OCI-M2 (cell line): ENCODE measurements at regions not wholly inside any gene's neighbourhood (a gene's known extent, or its start where the extent isn't known, plus 50 kb on each side); places are given as distances from the start of the nearest gene placed in this dataset.
"Not testable (repeated sequence)": the region's sequence is repeated elsewhere in the genome, so short reads cannot be mapped to it uniquely, and the experiment has no call there.

ENCODE experiments used
- DNase-seq: peaks from one replicate; lab custom pipeline; 2025; ENCODE audit not compliant: unreplicated experiment; lab: John Stamatoyannopoulos, UW

DNA sequence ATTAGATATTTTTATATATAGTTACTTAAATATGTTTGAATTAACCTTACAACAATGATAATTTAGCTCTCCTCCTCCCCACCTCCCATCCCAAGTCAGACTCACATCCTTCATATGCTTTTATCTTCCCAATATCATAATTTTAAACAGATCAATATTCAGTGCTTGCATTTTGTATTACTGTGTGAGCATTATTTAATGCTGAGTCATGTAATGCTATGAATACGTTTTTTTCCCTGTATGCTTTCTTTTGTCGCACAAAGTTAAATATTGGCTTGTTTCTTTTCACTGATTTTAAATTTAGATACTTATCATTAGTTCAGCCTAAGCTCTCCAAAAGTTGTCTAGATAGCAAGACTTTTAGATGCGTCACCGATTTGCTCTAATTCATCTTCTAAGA, 471.6 kb upstream of the SGO1 start:
- no peak for DNase-seq

DNA sequence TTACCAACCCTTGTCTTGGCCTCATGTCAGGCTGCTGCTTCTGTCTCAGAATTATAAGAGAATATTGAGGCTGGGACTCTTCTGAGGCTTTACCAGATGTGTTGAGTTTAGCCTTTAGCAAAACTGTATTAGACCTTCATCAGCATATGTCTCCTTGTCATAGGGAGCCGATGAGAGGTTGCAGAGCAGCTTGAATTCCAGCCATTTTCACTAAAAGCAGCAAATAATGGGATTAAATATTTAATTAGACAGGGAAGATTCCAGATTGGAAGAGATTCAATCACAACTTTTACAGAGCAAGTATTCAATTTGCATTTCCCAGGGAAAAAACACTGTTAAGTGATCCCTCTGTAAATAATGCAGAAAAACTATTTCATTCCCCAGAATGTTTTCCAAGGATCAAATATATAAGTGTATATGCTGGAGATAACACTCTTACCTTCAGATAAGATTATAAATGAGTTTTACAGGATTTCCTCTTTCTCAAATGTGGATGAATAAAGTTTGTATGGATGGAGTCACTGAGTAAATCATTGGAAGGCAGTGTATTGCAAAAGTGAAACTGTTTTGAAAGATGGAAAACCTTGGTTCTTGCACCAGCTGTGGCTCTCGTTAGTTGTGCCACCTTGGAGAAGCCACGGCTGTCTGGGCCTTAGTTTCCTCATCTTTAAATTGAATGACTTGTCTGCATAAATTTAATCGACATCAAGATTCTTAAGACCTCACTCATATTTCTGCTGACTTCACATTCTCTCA, 466.4 kb upstream of the SGO1 start:
- DNase-seq = no peak

DNA sequence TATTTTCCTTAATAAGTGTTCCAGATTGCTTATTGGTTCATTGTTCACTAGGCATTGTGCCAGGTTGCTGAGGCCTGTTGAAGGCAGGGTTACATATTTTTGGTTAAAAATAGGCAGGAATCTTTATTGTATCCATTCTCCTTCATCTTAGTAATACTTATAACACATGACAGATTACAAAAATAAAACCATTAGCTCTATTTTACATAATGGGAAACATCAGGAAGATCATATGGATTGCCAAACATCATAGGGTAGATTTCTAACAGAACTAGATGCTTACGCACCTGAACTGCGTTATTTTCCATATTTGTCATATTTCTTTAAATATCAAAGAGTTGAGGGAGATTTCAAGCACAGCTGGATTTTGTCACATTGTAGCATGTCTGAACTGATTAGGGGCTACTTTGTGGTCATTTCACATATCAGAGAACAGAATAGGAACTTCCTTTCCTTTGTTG, 462.9 kb upstream of the SGO1 start:
- no peak for DNase-seq

DNA sequence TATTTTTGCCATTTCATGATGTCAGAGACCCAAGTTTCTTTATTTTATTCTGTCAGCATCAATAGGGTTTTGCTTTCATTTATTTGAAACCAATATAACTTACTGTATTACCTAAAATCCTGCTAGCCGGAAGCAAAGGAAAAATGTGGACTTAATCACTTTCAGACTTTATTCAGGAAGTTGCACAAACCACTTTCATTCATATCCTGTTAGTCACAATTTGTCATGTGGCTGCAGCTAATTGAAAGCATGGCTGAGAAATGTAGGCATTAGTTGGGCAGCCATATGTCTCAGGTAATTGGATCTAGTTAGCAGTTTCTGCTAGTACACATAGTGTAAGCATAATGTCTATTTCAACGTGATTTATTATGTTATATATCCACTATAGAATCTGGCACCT, 462.3 kb upstream of the SGO1 start:
- no peak for DNase-seq

DNA sequence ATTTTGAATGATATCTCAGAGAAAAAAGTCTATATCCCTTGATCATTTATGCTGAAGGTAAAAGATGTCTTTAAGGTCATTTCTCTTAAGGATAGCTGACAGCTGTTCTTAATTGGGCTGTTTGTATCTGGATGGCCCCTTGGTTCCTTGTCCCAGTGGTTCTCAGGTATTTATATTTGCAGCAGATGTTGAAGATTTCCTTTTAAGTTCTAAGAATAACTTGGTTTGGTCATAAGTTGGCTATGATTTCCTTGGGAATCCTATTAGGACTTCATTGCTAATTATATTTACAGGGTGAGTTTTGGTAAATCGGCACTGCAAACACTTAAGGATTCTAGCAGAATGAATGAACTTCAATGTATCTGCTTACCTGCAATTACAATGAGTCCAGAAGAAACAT, 460.4 kb upstream of the SGO1 start:
- no peak for DNase-seq

DNA sequence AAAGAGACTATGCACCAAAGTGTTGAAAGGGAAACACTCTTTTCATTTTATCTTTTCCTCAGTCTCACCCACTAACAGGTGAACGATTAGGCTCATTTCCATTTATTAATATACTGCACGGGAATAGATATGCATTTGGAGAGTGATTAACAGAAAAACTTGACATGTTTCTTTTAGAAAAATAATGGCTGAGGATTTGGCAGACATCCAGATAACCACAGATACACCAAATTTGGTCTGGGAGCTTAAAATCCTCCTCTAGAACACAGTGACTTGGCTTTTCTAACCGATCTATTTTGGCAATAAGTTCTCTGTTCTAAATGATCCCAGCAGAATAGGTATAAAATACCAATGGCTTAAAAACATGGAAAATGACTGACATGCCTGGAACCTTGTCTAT, 459.3 kb upstream of the SGO1 start:
- no peak for DNase-seq

DNA sequence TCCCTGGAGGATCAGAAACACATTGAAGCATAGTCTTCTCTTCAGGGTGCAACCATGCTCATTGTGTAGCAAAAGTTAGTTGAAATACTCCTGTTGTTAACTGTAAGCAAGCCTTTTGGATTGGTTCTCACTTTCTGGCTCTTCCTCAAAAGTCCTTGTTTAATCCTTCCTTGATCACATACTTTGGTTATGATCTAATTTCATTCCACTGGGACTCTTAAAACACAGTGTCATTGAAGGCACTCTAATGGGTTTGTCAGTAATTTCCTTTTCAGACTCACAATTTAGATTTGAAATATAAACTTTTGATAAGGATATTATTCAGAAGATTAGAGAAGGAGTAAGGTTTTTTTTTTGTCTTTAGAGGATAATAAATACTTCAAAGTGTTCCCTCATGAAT, 451.7 kb upstream of the SGO1 start:
- DNase-seq = no peak

DNA sequence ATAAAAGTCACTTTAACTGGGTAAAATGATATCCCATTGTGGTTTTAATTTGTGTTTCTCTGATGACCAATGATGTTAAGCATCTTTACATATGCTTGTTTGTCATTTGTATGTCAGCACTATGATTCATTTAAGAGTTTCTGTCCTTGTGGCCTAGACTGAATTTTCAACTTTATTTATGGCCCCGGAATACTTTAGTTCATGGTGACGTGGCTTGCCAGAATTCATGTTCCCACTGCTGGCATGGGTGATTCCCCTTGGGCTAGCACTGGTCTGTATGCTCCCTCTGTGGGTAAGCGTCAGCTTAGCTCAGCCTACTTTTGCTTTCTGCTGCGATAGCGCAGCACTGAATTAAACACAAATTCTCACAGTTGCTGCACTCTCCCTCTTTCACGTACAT, 436.3 kb upstream of the SGO1 start:
- DNase-seq = no peak

DNA sequence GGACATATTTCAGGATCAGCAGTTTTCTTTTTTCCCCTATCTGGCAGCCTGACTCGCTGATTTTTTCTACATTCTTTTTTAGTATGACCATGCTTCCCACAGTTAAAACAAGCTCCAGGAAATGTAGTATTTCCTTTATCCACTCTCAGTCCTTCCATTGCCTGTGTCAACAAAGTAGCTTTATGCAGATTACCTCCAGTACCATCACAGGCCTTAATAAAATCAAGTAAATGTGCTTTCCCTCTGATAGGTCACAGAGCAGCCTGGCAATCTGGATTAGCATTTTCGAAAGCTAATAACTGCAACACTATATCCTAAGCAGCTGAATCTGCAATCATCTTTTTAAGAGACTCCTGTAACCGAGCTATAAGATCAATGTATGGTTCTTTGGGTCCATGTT, 432.6 kb upstream of the SGO1 start:
- DNase-seq = not testable (repeated sequence)

DNA sequence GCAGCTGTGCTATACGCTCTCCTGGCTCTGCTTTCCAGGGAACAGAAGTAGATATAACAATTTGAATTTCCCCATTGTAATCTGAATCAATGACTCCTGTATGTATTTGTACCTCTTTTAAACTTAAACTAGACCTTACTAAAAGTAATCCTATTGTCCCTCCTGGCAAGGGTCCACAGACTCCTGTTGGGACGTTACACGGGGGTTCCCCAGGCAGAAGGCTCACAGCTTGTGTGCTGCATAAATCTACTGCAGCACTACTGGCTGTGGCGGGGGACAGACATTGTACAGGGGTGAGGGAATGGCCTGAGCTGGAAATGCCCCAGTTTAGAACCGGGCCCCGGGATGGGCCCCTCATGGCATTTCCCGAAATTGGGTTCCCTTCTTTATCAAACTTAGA, 432.2 kb upstream of the SGO1 start:
- not testable (repeated sequence) for DNase-seq

DNA sequence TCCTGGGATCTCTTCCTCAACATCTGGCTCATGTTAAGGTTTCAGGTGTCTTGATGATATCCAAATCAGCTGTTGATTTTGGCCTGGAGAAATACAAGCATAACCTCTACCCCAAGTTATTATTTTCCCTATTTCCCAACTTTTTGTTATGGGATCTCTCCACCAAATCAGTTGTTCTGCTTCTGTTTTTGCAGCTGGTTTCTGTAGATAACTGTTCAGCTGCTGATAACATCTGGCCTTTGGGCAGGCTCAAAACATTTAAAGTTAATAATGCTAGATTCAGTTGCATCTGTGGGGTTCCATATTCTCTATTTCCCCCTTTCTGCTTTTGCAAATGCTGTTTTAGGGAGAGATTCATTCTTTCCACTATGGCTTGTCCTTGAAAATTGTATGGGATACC, 430.0 kb upstream of the SGO1 start:
- not testable (repeated sequence) for DNase-seq

DNA sequence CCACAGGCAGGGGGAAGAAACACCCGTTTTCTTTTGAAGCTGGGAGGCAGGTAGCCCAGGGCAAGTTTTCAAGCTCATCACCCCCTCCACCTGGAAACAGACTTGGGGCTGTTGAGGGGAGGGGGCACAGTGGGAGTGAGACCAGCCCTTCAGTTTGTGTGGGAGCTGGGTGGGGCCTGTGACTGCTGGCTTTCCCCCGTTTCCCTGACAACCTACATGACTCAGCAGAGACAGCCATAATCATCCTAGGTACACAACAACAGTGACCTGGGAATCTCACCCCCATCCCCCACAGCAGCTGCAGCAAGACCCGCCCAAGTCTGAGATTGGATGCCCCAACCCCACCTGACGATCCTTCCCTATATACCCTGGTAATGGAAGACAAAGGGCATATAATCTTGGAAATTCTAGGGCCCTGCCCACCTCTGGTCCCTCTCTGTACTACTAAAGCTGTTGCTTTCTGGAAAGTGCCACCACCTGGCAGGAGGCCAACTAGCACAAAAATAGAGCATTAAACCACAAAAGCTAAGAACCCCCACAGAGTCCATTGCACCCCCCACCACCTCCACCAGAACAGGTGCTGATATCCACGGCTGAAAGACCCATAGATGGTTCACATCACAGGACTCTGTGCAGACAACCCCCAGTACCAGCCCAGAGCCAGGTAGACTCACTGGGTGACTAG, 422.2 kb upstream of the SGO1 start:
- no peak for DNase-seq

DNA sequence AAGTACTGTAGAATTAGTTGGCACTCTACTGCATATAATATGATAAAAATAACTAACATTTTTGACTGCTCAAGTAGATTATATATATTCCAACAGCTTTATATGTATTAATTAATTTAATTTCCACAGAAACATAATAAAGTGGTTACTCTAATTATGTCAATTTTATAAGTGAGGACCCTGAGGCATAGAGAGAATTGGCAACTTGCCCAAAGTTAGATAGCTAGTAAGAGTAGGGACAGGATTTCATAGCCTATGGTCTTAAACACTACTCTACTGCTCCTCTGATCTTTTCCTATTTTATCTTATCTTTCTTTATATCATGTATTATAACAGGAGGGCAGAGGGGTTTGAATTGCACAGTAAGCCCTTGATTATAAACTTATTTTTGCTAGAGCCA, 418.7 kb upstream of the SGO1 start:
- no peak for DNase-seq

DNA sequence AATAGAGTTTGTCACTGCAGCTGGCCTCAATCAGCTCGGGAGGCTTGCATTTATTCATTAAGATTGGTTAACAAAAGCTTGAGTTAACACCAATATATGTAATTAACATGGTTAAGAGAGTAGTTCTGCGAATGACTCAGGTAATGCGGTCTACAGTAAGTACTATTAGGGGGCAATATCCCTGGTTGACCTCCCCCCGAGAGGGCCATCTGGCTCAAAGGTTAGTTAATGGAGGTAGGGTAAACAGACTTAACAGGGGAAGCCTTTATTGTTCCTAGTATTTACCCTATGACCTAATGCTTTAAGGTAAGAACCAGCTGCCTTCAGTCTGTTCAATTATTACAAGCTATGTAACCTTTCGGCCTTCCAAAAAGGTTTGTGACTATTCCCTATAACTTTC, 403.3 kb upstream of the SGO1 start:
- DNase-seq = no peak

DNA sequence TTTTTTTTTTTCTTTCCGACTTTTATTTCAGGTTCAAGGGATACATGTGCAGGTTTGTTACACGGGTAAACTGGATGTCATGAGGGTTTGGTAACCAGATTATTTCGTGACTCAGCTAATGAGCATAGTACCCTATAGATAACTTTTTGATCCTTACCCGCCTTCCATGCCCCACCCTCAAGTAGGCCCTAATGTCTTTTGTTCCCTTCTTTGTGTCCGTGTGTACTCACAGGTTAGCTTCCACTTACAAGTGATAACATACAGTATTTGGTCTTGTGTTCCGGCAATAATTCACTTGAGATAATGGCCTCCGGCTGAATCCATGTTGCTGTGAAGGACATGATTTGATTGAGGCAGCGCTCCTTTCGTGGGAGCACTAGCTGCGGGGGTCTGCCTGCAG, 402.8 kb upstream of the SGO1 start:
- no peak for DNase-seq

DNA sequence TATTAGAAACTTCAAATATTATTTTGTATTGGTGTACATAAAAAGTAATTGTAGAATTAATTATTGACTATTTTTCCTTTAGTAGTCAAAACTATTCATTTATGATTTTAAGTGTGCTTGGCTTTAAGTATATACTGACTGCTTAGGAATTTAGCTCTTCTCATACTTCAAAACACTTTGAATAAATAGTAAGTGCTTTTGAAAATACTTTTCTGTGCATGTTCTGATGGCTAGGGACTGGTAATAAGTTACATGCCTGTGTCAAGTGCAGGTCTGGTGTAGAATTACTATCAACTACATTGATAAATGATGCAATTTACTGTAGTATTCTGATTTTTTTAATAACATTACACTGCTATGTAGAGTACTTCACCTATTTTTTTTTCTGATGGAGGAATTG, 397.6 kb upstream of the SGO1 start:
- no peak for DNase-seq

DNA sequence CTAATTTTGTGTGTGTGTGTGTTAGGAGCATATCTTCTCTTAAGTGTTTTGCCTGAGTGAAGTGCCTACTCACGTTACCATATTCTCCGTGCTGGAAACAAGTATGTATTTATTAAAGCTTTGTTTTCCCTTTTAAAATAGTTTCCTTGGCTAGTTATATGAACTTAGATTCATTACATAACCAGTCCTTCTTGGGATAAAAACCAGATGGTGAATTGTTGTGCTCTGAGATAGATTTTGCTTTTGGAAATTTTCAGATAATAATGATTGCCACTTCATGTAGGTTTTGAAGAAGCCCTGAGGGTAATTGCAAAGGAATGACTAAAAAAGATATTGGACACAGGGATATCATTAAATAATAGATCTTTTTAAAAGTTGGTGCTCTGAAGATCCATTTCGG, 390.2 kb upstream of the SGO1 start:
- DNase-seq = no peak

DNA sequence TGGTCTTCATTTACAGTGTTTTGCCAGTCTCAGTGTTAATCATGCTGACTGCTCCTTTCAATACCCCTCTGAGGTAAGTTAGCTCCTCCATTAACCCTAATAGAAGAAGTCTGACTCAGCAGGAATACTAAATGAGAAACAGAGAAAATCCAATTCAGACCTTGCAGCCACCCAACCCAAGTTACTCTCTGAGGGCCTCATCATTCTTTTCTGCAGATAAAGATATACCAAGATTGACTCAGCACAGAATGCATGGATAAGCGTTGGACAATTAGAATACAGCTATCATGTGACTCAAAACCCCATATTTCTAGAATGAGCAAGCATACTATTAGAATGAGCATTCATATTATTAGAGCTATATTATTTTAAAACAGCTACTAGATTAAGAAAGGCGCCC, 389.1 kb upstream of the SGO1 start:
- DNase-seq = no peak

DNA sequence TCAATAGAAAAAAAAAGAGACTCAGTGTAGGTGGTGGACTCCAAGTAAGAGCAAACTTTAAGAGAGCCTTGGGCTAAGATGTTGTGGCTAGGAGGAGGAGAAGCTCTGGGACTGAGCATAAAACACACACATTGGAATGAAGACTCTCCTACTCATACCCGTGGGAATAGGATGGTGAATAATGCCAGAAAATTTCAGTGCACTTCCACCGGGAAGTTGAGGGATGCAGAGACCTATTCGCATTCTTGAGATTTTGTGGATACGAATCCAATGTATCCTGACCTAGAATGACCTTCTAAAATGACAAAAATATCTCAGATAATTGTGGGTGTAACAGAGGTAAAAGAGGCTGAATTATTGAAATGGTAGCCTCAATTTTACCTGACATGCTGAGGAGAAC, 388.7 kb upstream of the SGO1 start:
- DNase-seq = no peak

DNA sequence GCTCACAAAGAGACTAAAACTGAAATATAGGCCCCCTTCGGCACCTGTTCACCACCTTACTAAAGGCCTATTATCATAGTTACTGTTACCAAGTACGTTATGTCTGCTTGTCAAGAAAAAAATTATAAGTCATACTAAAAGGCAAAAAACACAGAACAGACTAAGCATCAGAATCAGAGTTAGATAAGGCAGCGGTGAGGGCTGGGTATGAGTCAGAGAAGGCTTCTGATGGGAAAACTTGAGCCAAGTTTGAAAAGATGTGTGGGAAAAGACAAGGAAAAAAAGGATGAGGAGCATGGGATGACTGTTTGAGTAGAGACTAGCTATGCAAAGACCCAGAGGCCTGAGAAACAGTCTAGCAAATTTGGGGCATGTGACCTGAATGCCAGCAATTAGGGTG, 387.2 kb upstream of the SGO1 start:
- no peak for DNase-seq

DNA sequence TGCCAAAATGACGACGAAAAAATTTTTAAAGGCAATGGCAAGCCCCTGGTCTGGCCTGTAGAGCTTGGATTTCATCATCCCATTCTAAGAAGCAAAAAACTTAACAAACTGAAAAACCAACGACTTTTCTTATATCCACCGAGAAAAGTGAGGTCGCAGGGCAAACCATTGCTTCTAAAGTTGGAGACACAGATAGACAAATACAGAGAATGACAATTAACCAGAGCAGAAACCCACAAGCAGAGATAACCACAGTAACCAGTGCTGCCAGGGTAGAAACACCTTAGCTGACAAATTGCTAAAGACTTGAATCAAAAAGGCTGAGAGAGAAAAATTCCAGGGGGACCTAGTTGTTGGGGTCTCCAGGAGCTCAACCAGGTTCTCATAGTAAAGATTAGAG, 386.5 kb upstream of the SGO1 start:
- no peak for DNase-seq

DNA sequence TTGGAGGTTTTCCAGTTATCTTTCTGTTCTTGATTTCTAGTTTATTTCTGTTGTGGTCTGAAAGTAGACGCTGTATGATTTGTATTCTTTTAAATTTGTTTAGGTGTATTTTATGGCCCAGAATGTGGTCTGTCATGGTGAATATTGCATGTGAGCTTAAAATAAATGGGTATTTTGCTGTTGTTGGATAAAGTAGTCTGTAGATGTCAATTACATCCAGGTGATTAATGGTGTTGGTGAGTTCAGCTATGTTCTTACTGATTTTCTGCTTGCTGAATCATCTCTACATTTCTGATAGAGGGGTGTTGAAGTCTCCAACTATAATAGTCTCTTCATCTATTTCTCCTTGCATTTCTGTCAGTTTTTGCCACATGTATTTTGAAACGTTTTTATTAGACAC, 383.3 kb upstream of the SGO1 start:
- DNase-seq = no peak

DNA sequence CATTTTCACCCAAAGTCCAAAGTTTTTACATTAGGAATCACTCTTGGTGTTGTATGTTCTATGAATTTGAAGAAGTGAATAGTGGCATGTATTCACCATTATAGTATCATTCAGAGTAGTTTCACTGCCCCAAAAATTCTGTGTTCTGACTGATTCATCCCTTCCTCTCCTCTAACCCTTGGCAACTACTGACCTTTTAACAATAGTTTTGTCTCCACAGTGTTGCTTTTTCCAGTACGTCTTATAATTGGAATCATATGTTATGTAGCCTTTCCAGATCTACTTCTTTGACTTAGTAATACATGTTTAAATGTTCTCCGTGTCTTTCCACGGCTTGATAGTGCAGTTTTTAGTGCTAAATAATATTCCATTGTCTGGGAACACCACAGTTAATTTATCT, 379.0 kb upstream of the SGO1 start:
- DNase-seq = no peak
